Breast epithelium (tissue), 4 donors: ENCODE measurements at regions not wholly inside any gene's neighbourhood (a gene's known extent, or its start where the extent isn't known, plus 50 kb on each side); places are given as distances from the start of the nearest gene placed in this dataset.
"Not testable (repeated sequence)": the region's sequence is repeated elsewhere in the genome, so short reads cannot be mapped to it uniquely, and the experiment has no call there.

Experiments
- DNase-seq, 2 donors: peaks; one replicate each; pipeline ENCODE4 v3.0.0-alpha.2; 2019; ENCODE audit warnings: low spot score in 2 of 2
- H3K27ac ChIP-seq, 2 donors: fragments of 200-600 bp; sonication (generic) in 1 of 2; one replicate each; pipeline ENCODE4 v1.5.1; 2016 to 2019; ENCODE audit warnings: mild to moderate bottlenecking in 1 of 2
- H3K27me3 ChIP-seq, 2 donors: fragments of 200-600 bp; sonication (generic) in 1 of 2; one replicate each; pipeline versions ENCODE4 v1.5.1 to v1.6.0; 2017 to 2019; ENCODE audit warnings: control low read depth in 1 of 2, mild to moderate bottlenecking in 1 of 2
- H3K36me3 ChIP-seq: fragments of 200-600 bp; one replicate; pipeline ENCODE4 v1.5.1; 2019
- H3K4me1 ChIP-seq, 2 donors: fragments of 200-600 bp; sonication (generic); one replicate each; pipeline ENCODE4 v1.5.1; 2016 to 2019; ENCODE audit warnings: control low read depth in 1 of 2
- H3K4me3 ChIP-seq, 3 donors: fragments of 200-600 bp; sonication (generic); 1 replicate in 2 of 3; 2 replicates in 1 of 3; pipeline ENCODE4 v1.5.1; 2016 to 2019; ENCODE audit warnings: mild to moderate bottlenecking in 3 of 3, moderate library complexity in 2 of 3
- H3K9me3 ChIP-seq, 2 donors: fragments of 200-600 bp; sonication (generic) in 1 of 2; one replicate each; pipeline ENCODE4 v1.5.1; 2016 to 2019; ENCODE audit warnings: control low read depth in 1 of 2
- CTCF ChIP-seq, 3 donors: fragments of 450-650 bp; IDR thresholded peaks; one replicate each; pipeline ENCODE4 v1.5.1; 2016 to 2017; ENCODE audit warnings: antibody characterized with exemption in 3 of 3, mild to moderate bottlenecking in 3 of 3, moderate library complexity in 3 of 3
- POLR2A ChIP-seq: fragments of 450-650 bp; IDR thresholded peaks from one replicate; pipeline ENCODE4 v1.6.1; 2016; ENCODE audit warnings: antibody characterized with exemption, mild to moderate bottlenecking, moderate library complexity
- POLR2AphosphoS5 ChIP-seq, 3 donors: sonication (generic); formaldehyde crosslinking; IDR thresholded peaks; one replicate each; pipeline ENCODE4 v1.6.1; 2017; ENCODE audit warnings: antibody characterized with exemption in 3 of 3
- intact Hi-C: fragments of 100-400 bp; cut with DNase I; formaldehyde crosslinking; loops from one replicate; pipeline ENCODE4 v1.15.1; 2023; ENCODE audit warnings: low total_unique reads

DNA sequence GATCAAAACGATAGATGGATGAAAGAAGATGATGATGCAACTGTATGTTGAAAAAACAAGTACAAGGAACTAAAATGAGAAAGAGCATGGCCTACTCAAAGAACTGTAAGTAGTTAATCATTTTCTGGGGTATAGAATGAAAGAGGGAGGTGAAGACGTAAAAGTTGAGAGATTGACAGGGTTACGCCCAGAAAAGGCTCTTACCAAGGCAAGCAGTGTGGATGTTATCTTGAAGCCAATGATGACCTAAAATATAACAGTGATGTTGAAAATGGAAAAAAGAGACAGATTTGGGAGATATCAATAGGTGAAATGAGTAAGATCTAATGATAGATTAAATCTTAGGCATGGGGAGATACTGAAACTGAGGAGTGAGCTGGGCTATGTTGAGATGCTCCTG, 80.4 kb upstream of the GNAQ start:
- no peaks in the 10 kb centered on the region for H3K27me3 ChIP-seq
- H3K27ac ChIP-seq, result no peak overlapping the region
- no peak for TF ChIP-seq POLR2A
- TF ChIP-seq CTCF (IDR thresholded peaks at IDR 0.05), result no peak
- no peak for TF ChIP-seq POLR2AphosphoS5 (IDR thresholded peaks at IDR 0.05)
- H3K36me3 ChIP-seq, result no peaks in the 10 kb centered on the region
- H3K9me3 ChIP-seq, result no peaks in the 10 kb centered on the region
- intact Hi-C loops, result no loop called here
- no peak for DNase-seq
- no peak overlapping the region for H3K4me3 ChIP-seq
- H3K4me1 ChIP-seq, result no peaks in the 10 kb centered on the region

DNA sequence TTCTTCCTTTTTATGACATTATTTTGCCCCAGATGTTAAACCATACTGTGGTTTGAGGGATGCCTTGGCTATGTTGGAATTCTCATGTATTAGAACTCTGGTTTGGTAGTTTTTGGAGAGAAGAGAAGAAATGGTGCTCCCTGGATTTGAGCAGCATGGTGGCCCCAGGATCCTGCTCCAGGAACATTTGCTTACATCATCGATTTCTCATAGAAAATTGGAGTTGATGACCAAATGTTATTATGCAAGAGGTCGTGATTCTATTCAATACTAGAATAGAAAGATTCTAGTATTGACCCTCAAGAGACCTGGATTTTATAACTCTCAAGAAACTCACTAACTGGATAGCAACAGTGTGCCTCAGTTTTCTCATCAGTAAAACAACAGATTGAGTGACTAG, 77.5 kb upstream of the GNAQ start:
- no peak for TF ChIP-seq CTCF (IDR thresholded peaks at IDR 0.05)
- TF ChIP-seq POLR2A, result no peak
- no peak for TF ChIP-seq POLR2AphosphoS5 (IDR thresholded peaks at IDR 0.05)
- intact Hi-C loops, result no loop called here
- no peaks in the 10 kb centered on the region for H3K36me3 ChIP-seq
- no peaks in the 10 kb centered on the region for H3K4me1 ChIP-seq
- no peak overlapping the region for H3K27ac ChIP-seq
- DNase-seq, result no peak
- H3K9me3 ChIP-seq, result no peaks in the 10 kb centered on the region
- H3K4me3 ChIP-seq, result no peak overlapping the region
- H3K27me3 ChIP-seq, result no peaks in the 10 kb centered on the region

DNA sequence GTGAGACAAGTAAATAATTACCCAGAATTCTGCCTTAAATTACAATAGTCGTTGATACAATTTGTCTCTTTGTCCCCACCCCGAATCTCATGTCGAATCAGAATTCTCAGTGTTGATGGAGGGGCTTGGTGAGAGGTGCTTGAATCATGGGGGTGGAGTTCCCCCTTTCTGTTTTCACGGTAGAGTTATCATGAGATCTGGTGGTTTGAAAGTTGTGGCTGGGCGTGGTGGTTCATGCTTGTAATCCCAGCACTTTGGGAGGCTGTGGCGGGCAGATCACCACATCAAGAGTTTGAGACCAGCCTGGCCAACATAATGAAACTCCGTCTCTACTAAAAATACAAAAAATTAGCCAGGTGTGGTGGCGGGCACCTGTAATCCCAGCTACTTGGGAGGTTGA, 75.0 kb upstream of the GNAQ start:
- H3K4me1 ChIP-seq, intact Hi-C loops, H3K9me3 ChIP-seq, H3K36me3 ChIP-seq, H3K4me3 ChIP-seq, H3K27me3 ChIP-seq, DNase-seq, H3K27ac ChIP-seq: not testable (repeated sequence)

- TF ChIP-seq POLR2A, result no peak
- TF ChIP-seq CTCF (IDR thresholded peaks at IDR 0.05), result no peak
- no peak for TF ChIP-seq POLR2AphosphoS5 (IDR thresholded peaks at IDR 0.05)
- no peak overlapping the region for H3K4me3 ChIP-seq
- peaks cover 0 to 8% of the 10 kb centered on the region in 2 donors for H3K9me3 ChIP-seq
- H3K27me3 ChIP-seq, result no peaks in the 10 kb centered on the region
- H3K27ac ChIP-seq, result no peak overlapping the region
- H3K4me1 ChIP-seq, result no peaks in the 10 kb centered on the region
- no peak for DNase-seq
- no peaks in the 10 kb centered on the region for H3K36me3 ChIP-seq
- intact Hi-C loops, result no loop called here
These were observed 72.4 kb upstream of the GNAQ start for GRCh38 chr9:78103971-78104433.

DNA sequence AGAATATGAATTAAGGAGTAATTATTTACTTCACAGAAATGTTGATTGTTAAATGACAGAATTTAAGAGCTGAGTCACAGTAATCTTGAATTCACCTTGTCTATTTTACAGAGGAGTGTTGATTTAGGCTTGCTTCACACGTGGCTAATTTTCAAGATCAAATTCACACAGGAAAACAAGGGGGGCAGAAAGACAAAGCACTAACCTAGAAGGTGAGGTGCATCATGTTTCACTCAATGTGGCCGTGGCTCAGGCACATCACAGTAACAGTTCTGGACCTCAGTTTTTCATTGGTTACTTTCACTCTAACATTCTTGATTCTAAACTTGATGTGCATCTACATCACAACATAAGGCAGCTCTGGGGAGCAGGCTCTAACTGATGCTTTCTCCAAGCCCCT, 69.6 kb upstream of the GNAQ start:
- no peak for DNase-seq
- intact Hi-C loops, result no loop called here
- no peak overlapping the region for H3K27ac ChIP-seq
- H3K4me1 ChIP-seq, result no peaks in the 10 kb centered on the region
- TF ChIP-seq POLR2A, result no peak
- TF ChIP-seq POLR2AphosphoS5 (IDR thresholded peaks at IDR 0.05), result no peak
- no peak for TF ChIP-seq CTCF (IDR thresholded peaks at IDR 0.05)
- H3K4me3 ChIP-seq, result no peak overlapping the region
- no peaks in the 10 kb centered on the region for H3K27me3 ChIP-seq
- H3K9me3 ChIP-seq, result peaks cover 0 to 8% of the 10 kb centered on the region in 2 donors
- no peaks in the 10 kb centered on the region for H3K36me3 ChIP-seq

- intact Hi-C loops, result no loop called here
These were observed 65.9 kb upstream of the GNAQ start for GRCh38 chr9:78097541-78097940.

More at GRCh38 chr9:78097541-78097940, 65.9 kb upstream of the GNAQ start:
- no peaks in the 10 kb centered on the region for H3K27me3 ChIP-seq
- DNase-seq, result no peak
- TF ChIP-seq POLR2A (no peak), CTCF (IDR thresholded peaks at IDR 0.05) (no peak), POLR2AphosphoS5 (IDR thresholded peaks at IDR 0.05) (no peak)
- no peaks in the 10 kb centered on the region for H3K36me3 ChIP-seq
- no peak overlapping the region for H3K4me3 ChIP-seq
- no peak overlapping the region for H3K27ac ChIP-seq
- H3K4me1 ChIP-seq, result no peaks in the 10 kb centered on the region
- peaks cover 0 to 8% of the 10 kb centered on the region in 2 donors for H3K9me3 ChIP-seq
